Activated CD4-positive, alpha-beta T cell treated with anti-CD3 and anti-CD28 coated beads, Interleukin-2, amount 10 ng/mL, durations not matched to agents 7 days and 5 days (primary cell): ENCODE measurements at regions not wholly inside any gene's neighbourhood (a gene's known extent, or its start where the extent isn't known, plus 50 kb on each side); places are given as distances from the start of the nearest gene placed in this dataset.
A peak's percentile ranks its signal among the peaks of the same experiment; 100 is the strongest.

Experiments used
- CTCF ChIA-PET: fragments of 350-600 bp; sonication (Branson Sonifier 250); formaldehyde crosslinking; loops from one replicate; lab custom pipeline; 2021; ENCODE audit warnings: antibody characterized with exemption; lab: Charles Lee
- POLR2A ChIA-PET: fragments of 350-600 bp; sonication (Branson Sonifier 250); formaldehyde crosslinking; loops from one replicate; lab custom pipeline; 2021; ENCODE audit warnings: antibody characterized with exemption; lab: Charles Lee
- DNase-seq: peaks from one replicate; pipeline ENCODE4 v3.0.0-alpha.2; 2020
- H3K27ac Mint-ChIP-seq: one replicate; pipeline ENCODE4 v1.8.0; 2021; ENCODE audit warnings: mild to moderate bottlenecking, moderate library complexity, mixed read lengths
- H3K27me3 Mint-ChIP-seq: one replicate; pipeline ENCODE4 v1.8.0; 2021; ENCODE audit warnings: mixed read lengths
- H3K36me3 Mint-ChIP-seq: one replicate; pipeline ENCODE4 v1.8.0; 2021; ENCODE audit warnings: low read depth, mixed read lengths
- H3K4me1 Mint-ChIP-seq: one replicate; pipeline ENCODE4 v1.8.0; 2021; ENCODE audit warnings: mixed read lengths
- H3K4me3 Mint-ChIP-seq: one replicate; pipeline ENCODE4 v1.8.0; 2021; ENCODE audit warnings: mild to moderate bottlenecking, moderate library complexity, mixed read lengths
- H3K9me3 Mint-ChIP-seq: one replicate; pipeline ENCODE4 v1.8.0; 2021; ENCODE audit warnings: mixed read lengths

DNA sequence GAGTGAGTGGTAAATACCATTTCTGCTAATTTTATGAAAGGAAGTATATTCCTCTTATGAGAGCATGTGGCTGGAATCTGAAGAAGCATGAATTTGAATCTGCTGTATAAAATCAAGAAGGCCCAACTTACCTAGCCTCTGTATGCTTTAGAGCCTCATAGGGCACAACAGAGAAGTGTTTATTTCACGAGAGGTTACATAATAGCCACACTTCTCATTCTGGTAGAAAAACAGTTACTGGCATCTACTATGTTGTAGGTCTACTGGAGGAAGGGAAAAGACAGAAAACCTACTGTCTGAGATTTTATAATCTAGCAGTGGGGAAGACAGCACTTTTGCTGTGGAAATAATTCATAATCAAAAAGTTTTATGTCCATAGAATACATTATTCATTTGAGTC lies 172.6 kb upstream of the ZNF608 start:
- Mint-ChIP-seq H3K4me3 (no peak overlapping the region), H3K27me3 (peaks cover 3% of the 10 kb centered on the region)
- POLR2A ChIA-PET = no interaction called here

GRCh38 chr5:124919747-124920525 lies 173.5 kb upstream of the ZNF608 start:
- no peak for DNase-seq
- no peaks in the 10 kb centered on the region for H3K9me3 Mint-ChIP-seq
- no peaks in the 10 kb centered on the region for H3K36me3 Mint-ChIP-seq
- no peak overlapping the region for H3K27ac Mint-ChIP-seq
- CTCF ChIA-PET = no interaction called here
- no peaks in the 10 kb centered on the region for H3K27me3 Mint-ChIP-seq
- POLR2A ChIA-PET = no interaction called here
- H3K4me3 Mint-ChIP-seq = no peak overlapping the region
- H3K4me1 Mint-ChIP-seq = no peaks in the 10 kb centered on the region

More for the DNA sequence above, 172.6 kb upstream of the ZNF608 start:
- no peak for DNase-seq
- H3K36me3 Mint-ChIP-seq = no peaks in the 10 kb centered on the region
- CTCF ChIA-PET = no interaction called here
- no peaks in the 10 kb centered on the region for H3K4me1 Mint-ChIP-seq
- no peak overlapping the region for H3K27ac Mint-ChIP-seq
- H3K9me3 Mint-ChIP-seq = no peaks in the 10 kb centered on the region

- Mint-ChIP-seq H3K27ac (no peak overlapping the region), H3K27me3 (no peaks in the 10 kb centered on the region), H3K4me3 (no peak overlapping the region), H3K36me3 (no peaks in the 10 kb centered on the region), H3K9me3 (peaks cover under 1% of the 10 kb centered on the region), H3K4me1 (no peaks in the 10 kb centered on the region)
- no peak for DNase-seq
- CTCF ChIA-PET = interaction anchor here (0.6 kb wide), 1 partner anchor 12 kb away, joined by 3 read pairs; no protein-coding TSS in a partner anchor
- POLR2A ChIA-PET = no interaction called here
Measured at GRCh38 chr5:124920909-124921666, 174.6 kb upstream of the ZNF608 start.

DNA sequence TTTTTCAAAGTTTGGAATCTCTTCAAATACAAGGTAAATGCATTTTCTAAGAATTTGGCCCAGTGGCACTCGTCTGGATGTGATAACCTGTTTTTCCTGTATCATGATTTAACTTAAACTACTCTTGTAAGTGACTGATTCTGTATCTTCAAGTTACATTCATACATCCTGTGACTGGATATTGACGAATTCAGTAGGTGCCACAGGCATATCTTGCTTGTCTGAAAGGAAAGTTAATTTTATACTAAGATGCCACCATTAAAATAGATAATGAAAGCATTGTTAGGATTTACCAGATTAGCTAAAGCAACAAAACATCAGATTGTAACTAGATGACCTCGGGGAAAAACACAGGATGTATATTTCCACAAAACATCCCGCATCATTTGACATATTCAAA lies 175.3 kb upstream of the ZNF608 start:
- H3K27me3 Mint-ChIP-seq = no peaks in the 10 kb centered on the region
- ChIA-PET POLR2A (no interaction called here), CTCF (no interaction called here)
- no peak overlapping the region for H3K4me3 Mint-ChIP-seq
- peaks cover 2% of the 10 kb centered on the region for H3K9me3 Mint-ChIP-seq
- no peaks in the 10 kb centered on the region for H3K4me1 Mint-ChIP-seq
- DNase-seq = no peak
- H3K27ac Mint-ChIP-seq = no peak overlapping the region
- H3K36me3 Mint-ChIP-seq = no peaks in the 10 kb centered on the region

DNA sequence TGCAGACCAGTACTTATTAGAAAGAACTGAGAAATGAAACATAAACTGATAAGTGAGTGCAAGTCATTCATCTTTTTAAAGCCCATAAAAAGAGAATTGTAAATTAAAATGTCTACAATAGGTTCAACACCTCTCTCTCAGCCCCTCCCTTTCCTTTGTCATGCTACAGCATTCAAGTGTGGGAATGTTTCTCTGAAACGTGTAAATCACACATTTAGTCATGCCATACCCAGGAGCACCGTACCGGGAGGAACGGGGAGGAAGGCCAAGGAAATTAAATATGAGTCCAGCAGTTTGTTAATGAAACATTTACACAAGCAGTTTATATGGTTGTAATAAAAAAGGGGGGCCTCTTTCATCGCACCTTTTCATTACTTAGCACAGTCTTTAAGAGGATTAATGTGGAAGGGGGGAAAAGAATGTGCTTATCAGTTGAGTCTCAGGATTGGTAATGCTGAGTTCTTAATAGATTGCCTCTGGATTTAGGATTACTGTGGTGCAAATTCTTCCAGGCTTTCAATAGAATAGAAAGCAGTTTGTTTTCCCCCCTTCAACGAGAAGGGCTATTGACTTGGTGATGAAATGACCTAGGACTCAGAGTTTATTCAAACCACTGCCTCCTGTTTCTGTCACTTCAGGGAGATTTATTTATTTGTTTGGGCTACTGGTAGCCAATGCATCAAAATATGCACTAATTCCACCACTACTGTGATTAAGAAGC lies 176.0 kb upstream of the ZNF608 start:
- H3K4me3 Mint-ChIP-seq = no peak overlapping the region
- no peaks in the 10 kb centered on the region for H3K27me3 Mint-ChIP-seq
- H3K27ac Mint-ChIP-seq = no peak overlapping the region

DNA sequence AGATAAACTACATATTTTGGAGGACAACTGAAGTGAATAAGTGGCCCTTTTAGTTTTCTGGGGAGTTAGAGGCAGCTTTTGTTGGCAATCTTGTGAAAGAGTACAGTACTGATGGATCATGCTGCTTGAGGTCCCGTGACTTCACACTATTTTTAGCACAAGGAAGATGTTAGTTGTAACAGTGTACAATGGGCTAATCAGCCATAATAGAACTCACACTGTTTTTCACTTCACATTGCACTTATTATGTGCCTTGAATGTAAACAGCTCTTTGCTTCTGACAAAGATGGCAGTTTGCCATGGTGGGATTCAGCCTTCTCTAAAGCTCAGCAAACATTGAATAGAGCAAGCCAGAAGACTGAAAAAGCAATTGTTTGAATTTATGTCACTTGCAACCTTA lies 176.7 kb upstream of the ZNF608 start:
- H3K27ac Mint-ChIP-seq = no peak overlapping the region
- ChIA-PET POLR2A (no interaction called here), CTCF (no interaction called here)
- no peaks in the 10 kb centered on the region for H3K27me3 Mint-ChIP-seq
- H3K4me1 Mint-ChIP-seq = no peaks in the 10 kb centered on the region
- no peaks in the 10 kb centered on the region for H3K36me3 Mint-ChIP-seq
- H3K9me3 Mint-ChIP-seq = peaks cover 2% of the 10 kb centered on the region
- no peak overlapping the region for H3K4me3 Mint-ChIP-seq
- DNase-seq = no peak

More for the DNA sequence above, 176.0 kb upstream of the ZNF608 start:
- ChIA-PET POLR2A (no interaction called here), CTCF (no interaction called here)
- H3K9me3 Mint-ChIP-seq = peaks cover 2% of the 10 kb centered on the region
- no peaks in the 10 kb centered on the region for H3K36me3 Mint-ChIP-seq
- no peaks in the 10 kb centered on the region for H3K4me1 Mint-ChIP-seq
- DNase-seq = no peak

GRCh38 chr5:124924729-124925128 lies 178.3 kb upstream of the ZNF608 start:
- Mint-ChIP-seq H3K27me3 (no peaks in the 10 kb centered on the region), H3K27ac (no peak overlapping the region), H3K36me3 (no peaks in the 10 kb centered on the region), H3K9me3 (peaks cover 2% of the 10 kb centered on the region), H3K4me1 (no peaks in the 10 kb centered on the region), H3K4me3 (no peak overlapping the region)
- no peak for DNase-seq
- POLR2A ChIA-PET = no interaction called here
- CTCF ChIA-PET = no interaction called here

GRCh38 chr5:124927735-124928134 lies 181.3 kb upstream of the ZNF608 start:
- ChIA-PET CTCF (no interaction called here), POLR2A (no interaction called here)
- Mint-ChIP-seq H3K4me3 (no peak overlapping the region), H3K27ac (no peak overlapping the region), H3K36me3 (no peaks in the 10 kb centered on the region), H3K9me3 (peaks cover 2% of the 10 kb centered on the region), H3K4me1 (no peaks in the 10 kb centered on the region), H3K27me3 (no peaks in the 10 kb centered on the region)
- no peak for DNase-seq

DNA sequence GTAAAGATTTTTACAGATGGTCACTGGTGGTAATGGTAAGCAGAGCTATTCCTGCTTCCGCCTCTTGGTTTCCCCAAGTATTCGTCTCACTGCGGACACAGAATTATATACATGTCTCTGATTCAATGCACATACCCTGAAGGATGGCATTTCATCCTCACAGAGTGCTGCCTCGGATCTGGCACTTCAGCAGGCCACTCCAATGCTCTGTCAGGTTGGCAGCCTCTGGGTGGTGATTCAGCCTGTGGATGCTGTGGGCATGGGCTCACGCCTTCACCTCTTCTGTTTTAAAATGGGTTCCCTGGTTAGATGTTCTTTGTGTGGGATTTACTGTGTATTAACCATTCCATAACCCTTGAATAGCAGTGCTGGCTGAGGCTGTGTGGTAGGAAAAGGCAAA lies 182.6 kb upstream of the ZNF608 start:
- H3K36me3 Mint-ChIP-seq = no peaks in the 10 kb centered on the region
- no peak overlapping the region for H3K27ac Mint-ChIP-seq
- POLR2A ChIA-PET = no interaction called here
- no peaks in the 10 kb centered on the region for H3K27me3 Mint-ChIP-seq
- CTCF ChIA-PET = no interaction called here
- DNase-seq = no peak
- no peaks in the 10 kb centered on the region for H3K4me1 Mint-ChIP-seq
- peaks cover 2% of the 10 kb centered on the region for H3K9me3 Mint-ChIP-seq
- H3K4me3 Mint-ChIP-seq = no peak overlapping the region

DNA sequence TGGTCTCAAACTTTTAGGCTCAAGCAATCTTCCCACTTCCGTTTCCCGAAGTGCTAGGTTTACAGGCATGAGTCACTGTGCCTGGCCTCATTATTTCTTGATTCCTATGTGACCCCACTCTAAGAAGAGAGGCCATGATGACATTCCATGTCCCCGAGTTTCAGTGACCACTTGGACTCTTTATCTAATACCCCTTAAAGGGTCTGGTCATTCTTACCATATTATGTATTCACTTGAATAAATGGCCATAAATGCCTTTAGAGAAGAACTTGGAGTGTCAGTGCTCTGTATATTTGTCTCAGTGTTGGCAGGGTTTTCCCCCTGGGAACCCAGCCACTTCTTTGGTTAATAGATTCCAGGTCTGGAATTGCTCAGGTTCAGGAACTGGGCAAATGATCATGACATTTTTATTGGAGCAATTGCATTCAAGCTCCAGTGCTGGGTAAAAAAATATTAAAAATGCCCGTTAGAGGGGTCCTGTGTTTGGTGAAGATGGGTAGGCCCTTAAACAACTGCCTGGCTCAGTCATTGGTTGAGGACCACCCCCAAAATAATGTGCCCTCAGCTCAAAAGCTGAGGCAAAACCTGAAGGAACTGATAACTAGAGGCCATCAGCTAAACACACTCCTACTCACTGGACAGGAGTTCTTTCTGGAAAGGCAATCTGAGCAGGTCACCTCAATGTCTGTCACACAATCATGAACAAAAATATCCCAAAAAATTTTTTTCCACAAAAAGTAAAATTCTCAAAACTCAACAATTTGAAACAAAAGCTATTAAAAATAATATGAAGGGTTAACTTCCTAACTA lies 186.6 kb upstream of the ZNF608 start:
- H3K4me3 Mint-ChIP-seq = no peak overlapping the region
- H3K27me3 Mint-ChIP-seq = no peaks in the 10 kb centered on the region
- POLR2A ChIA-PET = no interaction called here
- peaks cover 2% of the 10 kb centered on the region for H3K9me3 Mint-ChIP-seq
- CTCF ChIA-PET = interaction anchor here (0.6 to 0.7 kb wide), 2 partner anchors 12 to 670 kb away, joined by 3 to 5 read pairs; no protein-coding TSS in a partner anchor
- DNase-seq = no peak
- no peaks in the 10 kb centered on the region for H3K36me3 Mint-ChIP-seq
- H3K27ac Mint-ChIP-seq = no peak overlapping the region
- H3K4me1 Mint-ChIP-seq = peaks cover 7% of the 10 kb centered on the region

GRCh38 chr5:124935065-124935464 lies 188.6 kb upstream of the ZNF608 start:
- Mint-ChIP-seq H3K4me3 (no peak overlapping the region), H3K36me3 (no peaks in the 10 kb centered on the region), H3K4me1 (peaks cover 7% of the 10 kb centered on the region), H3K27ac (no peak overlapping the region), H3K27me3 (no peaks in the 10 kb centered on the region), H3K9me3 (peaks cover 2% of the 10 kb centered on the region)
- ChIA-PET POLR2A (no interaction called here), CTCF (no interaction called here)
- DNase-seq = peak; percentile 9

DNA sequence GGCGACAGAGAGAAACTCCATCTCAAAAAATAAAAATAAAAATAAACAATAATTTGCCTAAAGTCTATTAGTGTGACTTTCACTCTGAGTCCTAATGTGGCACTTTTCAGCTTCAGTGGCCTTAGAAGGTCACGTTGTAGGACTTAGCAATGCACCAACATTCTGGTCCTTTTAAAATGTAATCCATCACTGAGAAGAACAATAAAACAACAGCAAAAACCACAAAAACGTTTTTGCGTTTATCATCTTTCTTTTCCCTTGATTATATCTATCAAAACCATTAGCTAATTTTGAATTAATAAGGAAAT lies 190.1 kb upstream of the ZNF608 start:
- H3K27ac Mint-ChIP-seq = no peak overlapping the region
- H3K36me3 Mint-ChIP-seq = no peaks in the 10 kb centered on the region
- peaks cover 7% of the 10 kb centered on the region for H3K4me1 Mint-ChIP-seq
- no peak for DNase-seq
- no peak overlapping the region for H3K4me3 Mint-ChIP-seq
- ChIA-PET POLR2A (no interaction called here), CTCF (no interaction called here)
- no peaks in the 10 kb centered on the region for H3K27me3 Mint-ChIP-seq
- H3K9me3 Mint-ChIP-seq = peaks cover 2% of the 10 kb centered on the region
